ENCODE measurements at regions not wholly inside any gene's neighbourhood (a gene's known extent, or its start where the extent isn't known, plus 50 kb on each side); places are given as distances from the start of the nearest gene placed in this dataset.

GRCh38 chrX:113747274-113747973 lies 836.5 kb upstream of the HTR2C start:
- Mint-ChIP-seq H3K27me3 (no peaks in the 10 kb centered on the region), H3K4me3 (peak overlapping the region in 1 of 2 donors; percentile 16), H3K4me1 (peaks cover 27 to 35% of the 10 kb centered on the region in 2 donors), H3K9me3 (peaks cover 7 to 9% of the 10 kb centered on the region in 2 donors), H3K36me3 (peaks cover 7 to 10% of the 10 kb centered on the region in 2 donors), H3K27ac (peak overlapping the region; percentile 53)
- DNase-seq (no peak), ATAC-seq (replicated peaks) (peak; percentile 40 to 50)

- peak; percentile 86 for ATAC-seq (replicated peaks)
- peaks cover 32 to 35% of the 10 kb centered on the region in 2 donors for H3K4me1 Mint-ChIP-seq
Measured at GRCh38 chrX:113743069-113743468, 840.8 kb upstream of the HTR2C start.

GRCh38 chrX:113741744-113742143 lies 842.1 kb upstream of the HTR2C start:
- no peak for ATAC-seq (replicated peaks)
- Mint-ChIP-seq H3K4me3 (no peak overlapping the region), H3K4me1 (peaks cover 23 to 24% of the 10 kb centered on the region in 2 donors), H3K9me3 (peaks cover 3 to 5% of the 10 kb centered on the region in 2 donors), H3K27ac (no peak overlapping the region), H3K36me3 (peaks cover 0 to 10% of the 10 kb centered on the region in 2 donors), H3K27me3 (no peaks in the 10 kb centered on the region)
- no peak for DNase-seq

More at GRCh38 chrX:113743069-113743468, 840.8 kb upstream of the HTR2C start:
- Mint-ChIP-seq H3K27me3 (no peaks in the 10 kb centered on the region), H3K27ac (peak overlapping the region; percentile 81), H3K36me3 (peaks cover 0 to 10% of the 10 kb centered on the region in 2 donors), H3K9me3 (peaks cover 3 to 5% of the 10 kb centered on the region in 2 donors), H3K4me3 (peak overlapping the region in 1 of 2 donors; percentile 53)
- peak; percentile 32 for DNase-seq

GRCh38 chrX:113728937-113729336 lies 854.9 kb upstream of the HTR2C start:
- no peak for ATAC-seq (replicated peaks)
- H3K4me3 Mint-ChIP-seq = no peak overlapping the region
- DNase-seq = no peak
- H3K4me1 Mint-ChIP-seq = peaks cover 2 to 9% of the 10 kb centered on the region in 2 donors
- H3K27me3 Mint-ChIP-seq = no peaks in the 10 kb centered on the region
- peaks cover 0 to 14% of the 10 kb centered on the region in 2 donors for H3K9me3 Mint-ChIP-seq
- H3K27ac Mint-ChIP-seq = no peak overlapping the region
- H3K36me3 Mint-ChIP-seq = no peaks in the 10 kb centered on the region

- Mint-ChIP-seq H3K27ac (no peak overlapping the region), H3K27me3 (no peaks in the 10 kb centered on the region), H3K4me3 (no peak overlapping the region), H3K4me1 (peaks cover 2 to 9% of the 10 kb centered on the region in 2 donors), H3K36me3 (no peaks in the 10 kb centered on the region), H3K9me3 (peaks cover 0 to 6% of the 10 kb centered on the region in 2 donors)
- ATAC-seq (replicated peaks) (no peak), DNase-seq (no peak)
Measured at GRCh38 chrX:113726898-113727297, 857.0 kb upstream of the HTR2C start.

- Mint-ChIP-seq H3K4me1 (peaks cover 2 to 9% of the 10 kb centered on the region in 2 donors), H3K36me3 (no peaks in the 10 kb centered on the region), H3K27me3 (no peaks in the 10 kb centered on the region), H3K27ac (no peak overlapping the region), H3K9me3 (peaks cover 0 to 6% of the 10 kb centered on the region in 2 donors), H3K4me3 (no peak overlapping the region)
- ATAC-seq (replicated peaks) (peak in 1 of 2 donors; percentile 23), DNase-seq (no peak)
Measured at GRCh38 chrX:113726466-113726865, 857.4 kb upstream of the HTR2C start.

- ATAC-seq (replicated peaks) = peak; percentile 42 to 50
Measured at GRCh38 chrX:113726009-113726408, 857.9 kb upstream of the HTR2C start.

GRCh38 chrX:113699939-113700338 lies 859.3 kb upstream of the AMOT start:
- H3K27ac Mint-ChIP-seq = no peak overlapping the region
- ATAC-seq (replicated peaks) (no peak), DNase-seq (no peak)
- H3K4me3 Mint-ChIP-seq = no peak overlapping the region
- no peaks in the 10 kb centered on the region for H3K36me3 Mint-ChIP-seq
- no peaks in the 10 kb centered on the region for H3K9me3 Mint-ChIP-seq
- no peaks in the 10 kb centered on the region for H3K4me1 Mint-ChIP-seq
- H3K27me3 Mint-ChIP-seq = no peaks in the 10 kb centered on the region

More at GRCh38 chrX:113726009-113726408, 857.9 kb upstream of the HTR2C start:
- Mint-ChIP-seq H3K4me3 (peak overlapping the region in 1 of 2 donors; percentile 42), H3K27ac (peak overlapping the region; percentile 56), H3K36me3 (no peaks in the 10 kb centered on the region), H3K4me1 (peaks cover 2 to 9% of the 10 kb centered on the region in 2 donors), H3K9me3 (peaks cover 0 to 6% of the 10 kb centered on the region in 2 donors), H3K27me3 (no peaks in the 10 kb centered on the region)
- no peak for DNase-seq

- Mint-ChIP-seq H3K27ac (no peak overlapping the region), H3K4me3 (no peak overlapping the region), H3K4me1 (no peaks in the 10 kb centered on the region), H3K36me3 (no peaks in the 10 kb centered on the region), H3K27me3 (no peaks in the 10 kb centered on the region), H3K9me3 (no peaks in the 10 kb centered on the region)
- DNase-seq = no peak
- no peak for ATAC-seq (replicated peaks)
Measured at GRCh38 chrX:113675278-113675677, 834.6 kb upstream of the AMOT start.

- DNase-seq (no peak), ATAC-seq (replicated peaks) (no peak)
- Mint-ChIP-seq H3K4me1 (no peaks in the 10 kb centered on the region), H3K27me3 (no peaks in the 10 kb centered on the region), H3K9me3 (peaks cover 0 to 2% of the 10 kb centered on the region in 2 donors), H3K4me3 (no peak overlapping the region), H3K27ac (no peak overlapping the region), H3K36me3 (no peaks in the 10 kb centered on the region)
Measured at GRCh38 chrX:113651306-113651705, 810.7 kb upstream of the AMOT start.

- H3K36me3 Mint-ChIP-seq = no peaks in the 10 kb centered on the region
- DNase-seq = no peak
- no peaks in the 10 kb centered on the region for H3K27me3 Mint-ChIP-seq
- H3K9me3 Mint-ChIP-seq = peaks cover 2 to 4% of the 10 kb centered on the region in 2 donors
- no peak for ATAC-seq (replicated peaks)
- no peak overlapping the region for H3K4me3 Mint-ChIP-seq
- no peaks in the 10 kb centered on the region for H3K4me1 Mint-ChIP-seq
- H3K27ac Mint-ChIP-seq = no peak overlapping the region
Measured at GRCh38 chrX:113644426-113644825, 803.8 kb upstream of the AMOT start.

- no peak overlapping the region for H3K4me3 Mint-ChIP-seq
- no peaks in the 10 kb centered on the region for H3K9me3 Mint-ChIP-seq
- no peak overlapping the region for H3K27ac Mint-ChIP-seq
- no peaks in the 10 kb centered on the region for H3K4me1 Mint-ChIP-seq
- no peaks in the 10 kb centered on the region for H3K36me3 Mint-ChIP-seq
- no peak for ATAC-seq (replicated peaks)
- no peak for DNase-seq
- no peaks in the 10 kb centered on the region for H3K27me3 Mint-ChIP-seq
Measured at GRCh38 chrX:113634565-113634964, 793.9 kb upstream of the AMOT start.

GRCh38 chrX:113629326-113629725 lies 788.7 kb upstream of the AMOT start:
- Mint-ChIP-seq H3K36me3 (peaks cover 0 to 1% of the 10 kb centered on the region in 2 donors), H3K4me1 (no peaks in the 10 kb centered on the region), H3K9me3 (no peaks in the 10 kb centered on the region), H3K27me3 (no peaks in the 10 kb centered on the region), H3K4me3 (no peak overlapping the region), H3K27ac (no peak overlapping the region)
- DNase-seq (no peak), ATAC-seq (replicated peaks) (no peak)

GRCh38 chrX:113594123-113594841 lies 753.7 kb upstream of the AMOT start:
- H3K27me3 Mint-ChIP-seq = peaks cover 0 to 5% of the 10 kb centered on the region in 2 donors
- H3K4me1 Mint-ChIP-seq = peaks cover 0 to 4% of the 10 kb centered on the region in 2 donors
- H3K9me3 Mint-ChIP-seq = peaks cover 0 to 8% of the 10 kb centered on the region in 2 donors
- no peak overlapping the region for H3K4me3 Mint-ChIP-seq
- ATAC-seq (replicated peaks) (no peak), DNase-seq (no peak)
- H3K27ac Mint-ChIP-seq = no peak overlapping the region
- H3K36me3 Mint-ChIP-seq = peaks cover 0 to 3% of the 10 kb centered on the region in 2 donors

All from stimulated activated naive B cell treated with anti-CD40 and anti-IgM and Interleukin-4, amounts not matched to agents 10 μg/mL and 1 μg/mL and 100 μg/mL, for 72 hours (primary cell).